H1 (cell line): ENCODE measurements at regions not wholly inside any gene's neighbourhood (a gene's known extent, or its start where the extent isn't known, plus 50 kb on each side); places are given as distances from the start of the nearest gene placed in this dataset.

Experiments
- CTCF ChIA-PET: fragments of 300-600 bp; sonication (Branson Sonifier 250); formaldehyde crosslinking; loops from one replicate; lab custom pipeline; 2021; ENCODE audit not compliant: partially characterized antibody; lab: Charles Lee
- POLR2A ChIA-PET: fragments of 300-600 bp; sonication (Branson Sonifier 250); formaldehyde crosslinking; loops from one replicate; lab custom pipeline; 2021; ENCODE audit warnings: inconsistent platforms; ENCODE audit not compliant: partially characterized antibody; lab: Charles Lee
- DNase-seq, 2 experiments: peaks; one replicate each; pipeline versions ENCODE4 v3.0.0 to v3.0.0-alpha.2; 2010 to 2022; ENCODE audit warnings: low spot score in 2 of 2, low read depth in 1 of 2, mixed read lengths in 1 of 2
- FAIRE-seq: peaks from 2 replicates; lab custom pipeline; 2011; peaks lifted over from hg19 to GRCh38; lab: Jason Lieb, UNC
- H2AFZ ChIP-seq: 2 replicates; pipeline ENCODE4 v1.8.1; 2012; ENCODE audit warnings: low read length, inconsistent platforms
- H2AK5ac ChIP-seq: 2 replicates; pipeline ENCODE4 v1.6.1; 2013; ENCODE audit warnings: low read depth, low read length
- H2BK120ac ChIP-seq: replicated peaks from 2 replicates; pipeline ENCODE3; 2013; ENCODE audit warnings: low read depth, low read length, inconsistent platforms
- H2BK12ac ChIP-seq: 2 replicates; pipeline ENCODE4 v1.6.1; 2013; ENCODE audit warnings: low read depth, low read length
- H2BK15ac ChIP-seq: 2 replicates; pipeline ENCODE4 v1.6.1; 2013; ENCODE audit warnings: low read length
- H2BK20ac ChIP-seq: 2 replicates; pipeline ENCODE4 v1.6.1; 2013; ENCODE audit warnings: low read length
- H2BK5ac ChIP-seq: 2 replicates; pipeline ENCODE4 v1.6.1; 2013; ENCODE audit warnings: low read depth, low read length
- H3K14ac ChIP-seq: 2 replicates; pipeline ENCODE4 v1.6.1; 2013; ENCODE audit warnings: inconsistent platforms; ENCODE audit not compliant: insufficient read length
- H3K18ac ChIP-seq: 2 replicates; pipeline ENCODE4 v1.6.1; 2013; ENCODE audit warnings: low read length; ENCODE audit errors: extremely low read depth
- H3K23ac ChIP-seq: 2 replicates; pipeline ENCODE4 v1.6.1; 2013; ENCODE audit warnings: inconsistent platforms; ENCODE audit not compliant: insufficient read length
- H3K23me2 ChIP-seq: 2 replicates; pipeline ENCODE4 v1.6.1; 2013; ENCODE audit warnings: low read depth, low read length
- H3K27ac ChIP-seq: 2 replicates; pipeline ENCODE4 v1.6.1; 2011; ENCODE audit warnings: low read depth, low read length, inconsistent platforms
- H3K27me3 ChIP-seq, 4 experiments: replicated peaks in 1 of 4; 1 replicate in 1 of 4; 2 replicates in 3 of 4; pipeline versions ENCODE4 v1.6.1 to v1.8.1; 2011 to 2013; ENCODE audit warnings: low read length in 3 of 4, mild to moderate bottlenecking in 3 of 4, inconsistent platforms in 2 of 4, mixed read lengths in 2 of 4, moderate library complexity in 1 of 4; ENCODE audit not compliant: control insufficient read depth in 3 of 4, insufficient read depth in 3 of 4; ENCODE audit errors: extremely low read depth in 1 of 4
- H3K36me3 ChIP-seq, 4 experiments: 2 replicates each; pipeline versions ENCODE4 v1.6.1 to v1.8.1; 2011 to 2013; ENCODE audit warnings: mild to moderate bottlenecking in 4 of 4, low read length in 3 of 4, moderate library complexity in 2 of 4, control low read depth in 1 of 4, inconsistent platforms in 1 of 4; ENCODE audit not compliant: insufficient read depth in 4 of 4, control insufficient read depth in 2 of 4
- H3K4ac ChIP-seq: replicated peaks from 2 replicates; pipeline ENCODE3; 2013; ENCODE audit warnings: low read length, low read depth, mixed read lengths, inconsistent platforms; ENCODE audit not compliant: insufficient read length
- H3K4me1 ChIP-seq, 4 experiments: replicated peaks in 1 of 4; 1 replicate in 1 of 4; 2 replicates in 3 of 4; pipeline versions ENCODE4 v1.6.1 to v1.8.1; 2011 to 2013; ENCODE audit warnings: low read length in 3 of 4, inconsistent platforms in 2 of 4, mixed read lengths in 1 of 4; ENCODE audit not compliant: insufficient read depth in 4 of 4, control insufficient read depth in 3 of 4
- H3K4me2 ChIP-seq, 2 experiments: 2 replicates each; pipeline versions ENCODE4 v1.6.1 to v1.8.1; 2011 to 2013; ENCODE audit warnings: low read depth in 2 of 2, low read length in 2 of 2, control low read depth in 1 of 2, inconsistent platforms in 1 of 2, mild to moderate bottlenecking in 1 of 2; ENCODE audit not compliant: insufficient read depth in 1 of 2
- H3K4me3 ChIP-seq, 4 experiments: fragments of 200-600, 300-600 bp in 1 of 4; sonication (generic), shearing (Covaris generic), sonication (Bioruptor Twin) in 1 of 4; 2 replicates each; pipeline versions ENCODE4 v1.5.1 to v1.8.1; 2011 to 2016; ENCODE audit warnings: low read length in 4 of 4, low read depth in 3 of 4, control low read depth in 2 of 4, inconsistent platforms in 2 of 4, mild to moderate bottlenecking in 2 of 4, mixed read lengths in 1 of 4, moderate library complexity in 1 of 4; ENCODE audit not compliant: insufficient read depth in 2 of 4; ENCODE audit errors: extremely low read depth in 1 of 4
- H3K56ac ChIP-seq: replicated peaks from 2 replicates; pipeline ENCODE3; 2013; ENCODE audit warnings: low read depth, mild to moderate bottlenecking, mixed read lengths, low read length, inconsistent platforms; ENCODE audit not compliant: insufficient read length
- H3K79me1 ChIP-seq: 2 replicates; pipeline ENCODE4 v1.6.1; 2013; ENCODE audit warnings: low read depth, low read length, control low read depth
- H3K79me2 ChIP-seq, 2 experiments: 2 replicates each; pipeline versions ENCODE4 v1.6.1 to v1.8.1; 2012 to 2013; ENCODE audit warnings: low read length in 2 of 2, mild to moderate bottlenecking in 2 of 2, inconsistent platforms in 1 of 2; ENCODE audit not compliant: insufficient read depth in 2 of 2, control insufficient read depth in 1 of 2
- H3K9ac ChIP-seq, 4 experiments: replicated peaks in 1 of 4; 1 replicate in 1 of 4; 2 replicates in 3 of 4; pipeline versions ENCODE4 v1.6.1 to v1.8.1; 2011 to 2013; ENCODE audit warnings: low read depth in 3 of 4, low read length in 3 of 4, control low read depth in 2 of 4, mild to moderate bottlenecking in 2 of 4, moderate library complexity in 2 of 4, inconsistent platforms in 1 of 4; ENCODE audit errors: extremely low read depth in 1 of 4
- H3K9me3 ChIP-seq, 2 experiments: 2 replicates each; pipeline versions ENCODE4 v1.6.1 to v1.8.1; 2012 to 2013; ENCODE audit warnings: mild to moderate bottlenecking in 2 of 2, moderate library complexity in 2 of 2, control low read depth in 1 of 2, inconsistent platforms in 1 of 2, low read depth in 1 of 2, low read length in 1 of 2, mixed read lengths in 1 of 2; ENCODE audit not compliant: insufficient read depth in 2 of 2
- H4K20me1 ChIP-seq, 2 experiments: replicated peaks in 1 of 2; 2 replicates each; pipeline versions ENCODE3 to v1.8.1; 2011 to 2013; ENCODE audit warnings: inconsistent platforms in 2 of 2, low read length in 2 of 2, mild to moderate bottlenecking in 1 of 2; ENCODE audit not compliant: insufficient read depth in 2 of 2, control insufficient read depth in 1 of 2
- H4K5ac ChIP-seq: 2 replicates; pipeline ENCODE4 v1.6.1; 2013; ENCODE audit warnings: low read length, low read depth, mixed read lengths, inconsistent platforms; ENCODE audit not compliant: insufficient read length
- H4K8ac ChIP-seq: 2 replicates; pipeline ENCODE4 v1.8.0; 2013; ENCODE audit warnings: mild to moderate bottlenecking, moderate library complexity, low read length, inconsistent platforms; ENCODE audit not compliant: insufficient read depth; ENCODE audit errors: extremely low read depth
- H4K91ac ChIP-seq: replicated peaks from 2 replicates; pipeline ENCODE3; 2013; ENCODE audit warnings: low read length, mixed read lengths, inconsistent platforms; ENCODE audit not compliant: insufficient read length
- CBX5 ChIP-seq: fragments of 300-800, 300-1000 bp; sonication (generic); IDR thresholded peaks from 2 replicates; pipeline ENCODE4 v1.7.1; 2016; ENCODE audit warnings: antibody characterized with exemption, low read length, low read depth
- SP4 ChIP-seq: IDR thresholded peaks from 2 replicates; pipeline ENCODE4 v1.6.1; 2012; ENCODE audit warnings: low read length, inconsistent platforms
- ZNF274 ChIP-seq: IDR thresholded peaks from 2 replicates; pipeline ENCODE4 v1.7.0; 2012; ENCODE audit warnings: low read length, borderline replicate concordance; ENCODE audit errors: extremely low read depth
- WGBS, 2 experiments: shearing (Covaris generic) in 1 of 2; methylation state at CpG; one replicate each; pipeline versions ENCODE4 v1.1.6 to v1.1.7; 2013 to 2015; ENCODE audit warnings: low lambda C conversion rate in 2 of 2, mixed read lengths in 2 of 2, inconsistent platforms in 1 of 2, low coverage in 1 of 2, missing lambda C conversion rate in 1 of 2; ENCODE audit not compliant: insufficient replicate concordance in 2 of 2, insufficient coverage in 1 of 2, insufficient read length in 1 of 2; ENCODE audit errors: extremely low coverage in 1 of 2, missing lambda C conversion rate in 1 of 2; 5-methylcytosine and 5-hydroxymethylcytosine counted together

DNA sequence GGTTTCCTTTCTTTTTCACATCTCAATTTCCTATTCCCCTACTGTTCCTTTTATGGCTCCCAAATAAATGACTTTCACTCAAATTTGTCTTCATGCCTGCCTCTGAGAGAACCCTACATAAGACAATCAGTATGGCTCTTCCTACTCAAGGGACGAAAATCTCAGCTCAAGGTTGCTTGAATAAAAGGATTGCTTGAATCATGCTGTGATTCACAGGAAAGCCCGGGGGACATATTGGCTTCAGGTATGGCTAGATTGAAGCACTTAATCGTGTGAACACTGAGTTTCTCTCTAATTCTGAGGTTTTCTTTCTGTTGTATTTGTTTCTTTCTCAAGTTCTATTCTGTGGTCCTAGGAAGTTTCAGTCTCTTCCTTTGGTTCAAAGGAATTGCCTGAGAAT is 140.3 kb upstream of the SULF2 start:
- TF ChIP-seq SP4 (no peak), CBX5 (no peak), ZNF274 (no peak)
- no peaks in the 10 kb centered on the region for H3K9me3 ChIP-seq

More for the DNA sequence above, 140.3 kb upstream of the SULF2 start:
- Histone ChIP-seq H4K5ac (no peak overlapping the region), H3K4me1 (no peaks in the 10 kb centered on the region), H3K4me2 (no peak overlapping the region), H3K27ac (no peak overlapping the region), H2BK15ac (no peak overlapping the region), H2BK5ac (no peak overlapping the region), H4K20me1 (no peaks in the 10 kb centered on the region), H3K23ac (no peak overlapping the region), H2AFZ (no peak overlapping the region), H2BK20ac (no peak overlapping the region), H4K8ac (no peak overlapping the region), H3K27me3 (no peaks in the 10 kb centered on the region; a peak in 1 of 7 replicates), H2BK120ac (no peak overlapping the region), H2BK12ac (no peak overlapping the region), H3K9ac (no peak overlapping the region), H3K18ac (no peak overlapping the region), H3K4me3 (no peak overlapping the region), H3K23me2 (no peaks in the 10 kb centered on the region; the same call in 1 of the 2 replicates), H3K14ac (no peak overlapping the region), H3K4ac (no peak overlapping the region), H4K91ac (no peak overlapping the region), H3K79me1 (no peaks in the 10 kb centered on the region), H2AK5ac (no peak overlapping the region), H3K56ac (no peak overlapping the region), H3K79me2 (no peaks in the 10 kb centered on the region), H3K36me3 (no peaks in the 10 kb centered on the region)
- CTCF ChIA-PET: interaction anchor here (0.6 to 0.9 kb wide), 2 partner anchors 278 to 531 kb away, joined by 3 read pairs; no protein-coding TSS in a partner anchor
- 81% methylated on average over 3 of the region's 3 CpGs; no CpG with 5 or more reads in 1 of the 2 experiments for WGBS, 2 experiments
- POLR2A ChIA-PET: no interaction called here
- FAIRE-seq (no peak), DNase-seq (no peak)
